Psoas muscle (tissue), 7 donors: ENCODE measurements at regions not wholly inside any gene's neighbourhood (a gene's known extent, or its start where the extent isn't known, plus 50 kb on each side); places are given as distances from the start of the nearest gene placed in this dataset.

Experiments used
- ATAC-seq, 4 donors: fragments of 200-7000 bp; cut with Tn5 transposase; one replicate each; pipeline ENCODE4 v1.9.1; 2020; ENCODE audit warnings: moderate library complexity in 3 of 4, mild to moderate bottlenecking in 2 of 4
- DNase-seq, 2 donors: peaks; one replicate each; pipeline ENCODE4 v3.0.0-alpha.2; 2020
- H3K27ac ChIP-seq: fragments of 200-600 bp; one replicate; pipeline ENCODE4 v1.8.0; 2022
- H3K27me3 ChIP-seq, 3 donors: fragments of 200-600 bp in 1 of 3; one replicate each; pipeline versions ENCODE4 v1.6.1 to v1.8.0; 2013 to 2022; ENCODE audit warnings: low read length in 2 of 3, mild to moderate bottlenecking in 2 of 3, moderate library complexity in 1 of 3; ENCODE audit not compliant: insufficient read depth in 3 of 3
- H3K36me3 ChIP-seq, 2 donors: fragments of 200-600 bp in 1 of 2; one replicate each; pipeline versions ENCODE4 v1.6.1 to v1.8.0; 2013 to 2022; ENCODE audit warnings: low read depth in 1 of 2, mild to moderate bottlenecking in 1 of 2, moderate library complexity in 1 of 2; ENCODE audit not compliant: insufficient read depth in 1 of 2
- H3K4me1 ChIP-seq: fragments of 200-600 bp; one replicate; pipeline ENCODE4 v1.8.0; 2022
- H3K4me3 ChIP-seq: fragments of 200-600 bp; one replicate; pipeline ENCODE4 v1.8.0; 2022; ENCODE audit warnings: mild to moderate bottlenecking
- H3K9me3 ChIP-seq: fragments of 200-600 bp; one replicate; pipeline ENCODE4 v1.8.0; 2022
- WGBS, 3 donors: extraction: QIAGEN DNeasy Blood & Tissue Kit; methylation state at CpG; one replicate each; pipeline versions ENCODE4 v1.1.6 to v1.1.7; 2013; 5-methylcytosine and 5-hydroxymethylcytosine counted together
- intact Hi-C, 2 donors: fragments of 100-400 bp; cut with DNase I; formaldehyde crosslinking; loops; one replicate each; pipeline versions ENCODE4 v1.11.0 to v1.14.2; 2022
- TF ChIP-seq, protein P1 (sequence below): fragments of 200-600 bp; IDR thresholded peaks from one replicate; pipeline ENCODE4 v1.8.0; 2022; ENCODE audit warnings: antibody characterized with exemption
- donor health status: healthy with polysubstance abuse.
- donor health status: DM: no; HTN: no; CAD: no; lungs with moderate emphysema.
- donor health status: Bipolar disorder and iron deficiency.
- donor health status: healthy.
- donor health status: DM: yes; HTN: yes; CAD: no.
- donor health status: DM: no; HTN: no; CAD: no.
- donor health status: DM: yes; HTN: yes; CAD: no.

- intact Hi-C loops, result no loop called here
- WGBS, 3 donors, result 84 to 88% (median 86%) methylated on average over 6 of the region's 6 CpGs
Observed at GRCh38 chr15:96737408-96737807, 406.9 kb downstream of the NR2F2 start.

DNA sequence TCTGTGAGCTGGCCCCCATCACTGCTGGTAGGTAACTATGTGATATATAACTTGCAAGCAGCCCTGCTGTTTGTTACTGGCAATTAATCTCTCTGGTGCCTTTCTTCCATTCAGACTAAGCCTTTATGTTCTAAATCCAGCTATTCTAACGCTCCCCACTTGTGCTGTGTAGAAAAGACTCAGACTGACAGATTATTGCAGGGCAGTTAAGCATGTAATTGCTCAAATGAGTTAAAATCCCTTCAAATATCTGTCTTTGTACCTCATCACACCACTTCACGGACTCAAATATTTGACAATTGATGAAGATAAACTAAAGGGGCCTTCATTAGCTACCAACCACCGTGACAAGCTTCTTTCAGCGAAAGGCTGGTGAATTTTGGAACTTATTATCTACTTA is 416.2 kb downstream of the NR2F2 start:
- Histone ChIP-seq H3K27me3 (peaks cover 0 to 3% (median 2%) of the 10 kb centered on the region in 3 donors), H3K27ac (no peak overlapping the region), H3K4me1 (no peaks in the 10 kb centered on the region), H3K36me3 (no peaks in the 10 kb centered on the region), H3K9me3 (no peaks in the 10 kb centered on the region), H3K4me3 (no peak overlapping the region)
- no peak for DNase-seq
- ATAC-seq, result no peak
- 45 to 55% (median 51%) methylated on average over 4 of the region's 4 CpGs for WGBS, 3 donors
- TF ChIP-seq, protein P1, sequence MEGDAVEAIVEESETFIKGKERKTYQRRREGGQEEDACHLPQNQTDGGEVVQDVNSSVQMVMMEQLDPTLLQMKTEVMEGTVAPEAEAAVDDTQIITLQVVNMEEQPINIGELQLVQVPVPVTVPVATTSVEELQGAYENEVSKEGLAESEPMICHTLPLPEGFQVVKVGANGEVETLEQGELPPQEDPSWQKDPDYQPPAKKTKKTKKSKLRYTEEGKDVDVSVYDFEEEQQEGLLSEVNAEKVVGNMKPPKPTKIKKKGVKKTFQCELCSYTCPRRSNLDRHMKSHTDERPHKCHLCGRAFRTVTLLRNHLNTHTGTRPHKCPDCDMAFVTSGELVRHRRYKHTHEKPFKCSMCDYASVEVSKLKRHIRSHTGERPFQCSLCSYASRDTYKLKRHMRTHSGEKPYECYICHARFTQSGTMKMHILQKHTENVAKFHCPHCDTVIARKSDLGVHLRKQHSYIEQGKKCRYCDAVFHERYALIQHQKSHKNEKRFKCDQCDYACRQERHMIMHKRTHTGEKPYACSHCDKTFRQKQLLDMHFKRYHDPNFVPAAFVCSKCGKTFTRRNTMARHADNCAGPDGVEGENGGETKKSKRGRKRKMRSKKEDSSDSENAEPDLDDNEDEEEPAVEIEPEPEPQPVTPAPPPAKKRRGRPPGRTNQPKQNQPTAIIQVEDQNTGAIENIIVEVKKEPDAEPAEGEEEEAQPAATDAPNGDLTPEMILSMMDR, result no peak
- intact Hi-C loops, result no loop called here

More at GRCh38 chr15:96737408-96737807, 406.9 kb downstream of the NR2F2 start:
- H3K4me3 ChIP-seq, result no peak overlapping the region
- H3K27ac ChIP-seq, result no peak overlapping the region
- no peaks in the 10 kb centered on the region for H3K9me3 ChIP-seq
- H3K4me1 ChIP-seq, result no peaks in the 10 kb centered on the region
- DNase-seq (no peak), ATAC-seq (no peak)
- H3K36me3 ChIP-seq, result no peaks in the 10 kb centered on the region
- no peaks in the 10 kb centered on the region for H3K27me3 ChIP-seq
- TF ChIP-seq, protein P1, result no peak

GRCh38 chr15:96747291-96747690 is 416.8 kb downstream of the NR2F2 start:
- H3K9me3 ChIP-seq, result no peaks in the 10 kb centered on the region
- intact Hi-C loops, result no loop called here
- H3K27ac ChIP-seq, result no peak overlapping the region
- DNase-seq, result no peak
- ATAC-seq, result no peak
- no peaks in the 10 kb centered on the region for H3K4me1 ChIP-seq
- H3K27me3 ChIP-seq, result peaks cover 0 to 3% (median 2%) of the 10 kb centered on the region in 3 donors
- whole genome bisulfite sequencing, 3 donors, result 40 to 44% (median 42%) methylated on average over 4 of the region's 4 CpGs
- TF ChIP-seq, protein P1, result no peak
- H3K4me3 ChIP-seq, result no peak overlapping the region
- H3K36me3 ChIP-seq, result no peaks in the 10 kb centered on the region

GRCh38 chr15:96750361-96750760 is 419.9 kb downstream of the NR2F2 start:
- intact Hi-C loops, result no loop called here
- TF ChIP-seq, protein P1, result no peak
- H3K9me3 ChIP-seq, result no peaks in the 10 kb centered on the region
- no peaks in the 10 kb centered on the region for H3K36me3 ChIP-seq
- no peak overlapping the region for H3K4me3 ChIP-seq
- H3K27me3 ChIP-seq, result peaks cover 0 to 2% (median under 1%) of the 10 kb centered on the region in 3 donors
- no peak for DNase-seq
- 71 to 83% (median 77%) methylated on average over 3 of the region's 3 CpGs for WGBS, 3 donors
- H3K27ac ChIP-seq, result no peak overlapping the region
- no peaks in the 10 kb centered on the region for H3K4me1 ChIP-seq
- ATAC-seq, result no peak

DNA sequence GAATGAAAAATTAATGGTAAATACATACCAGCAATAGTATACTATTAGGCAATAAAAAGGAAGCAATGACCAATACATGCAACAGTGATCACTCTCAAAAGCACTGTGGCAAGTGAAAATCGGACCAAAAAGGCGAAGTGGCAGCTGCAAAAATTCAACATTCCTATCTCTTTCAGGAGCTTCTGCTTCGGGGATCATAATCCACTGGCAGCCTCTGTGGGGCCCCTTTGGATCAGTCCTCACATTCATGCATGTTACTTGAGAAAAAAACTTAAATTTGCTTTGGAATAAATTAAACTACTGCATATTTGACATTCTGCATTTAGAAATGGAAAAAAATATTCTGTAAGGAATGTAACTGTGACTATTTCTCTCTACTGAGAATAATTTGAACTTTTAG is 425.6 kb downstream of the NR2F2 start:
- ATAC-seq (no peak), DNase-seq (no peak)
- Histone ChIP-seq H3K4me1 (no peaks in the 10 kb centered on the region), H3K4me3 (no peak overlapping the region), H3K27me3 (no peaks in the 10 kb centered on the region), H3K9me3 (no peaks in the 10 kb centered on the region), H3K36me3 (no peaks in the 10 kb centered on the region), H3K27ac (no peak overlapping the region)
- WGBS, 3 donors, result 29 to 38% (median 29%) methylated on average over 3 of the region's 3 CpGs
- TF ChIP-seq, protein P1, result no peak
- intact Hi-C loops, result no loop called here
